Fibroblast of lung (primary cell): ENCODE measurements at regions not wholly inside any gene's neighbourhood (a gene's known extent, or its start where the extent isn't known, plus 50 kb on each side); places are given as distances from the start of the nearest gene placed in this dataset.

Experiments used
- DNase-seq, 2 donors: peaks; one replicate each; pipeline versions ENCODE4 v3.0.0 to v3.0.0-alpha.2; 2010; ENCODE audit warnings: low read depth in 2 of 2
- H2AFZ ChIP-seq: 2 replicates; pipeline ENCODE4 v1.5.1; 2012; ENCODE audit warnings: low read length, control low read depth, inconsistent platforms
- H3K27ac ChIP-seq: 2 replicates; pipeline ENCODE4 v1.5.1; 2011; ENCODE audit warnings: low read length, control low read depth; ENCODE audit not compliant: insufficient read depth
- H3K27me3 ChIP-seq: 2 replicates; pipeline ENCODE4 v1.5.1; 2011; ENCODE audit warnings: mild to moderate bottlenecking, low read length; ENCODE audit not compliant: control insufficient read depth, insufficient read depth
- H3K36me3 ChIP-seq: 2 replicates; pipeline ENCODE4 v1.5.1; 2011; ENCODE audit warnings: low read length; ENCODE audit not compliant: control insufficient read depth, insufficient read depth
- H3K4me1 ChIP-seq: 2 replicates; pipeline ENCODE4 v1.5.1; 2011; ENCODE audit warnings: low read length; ENCODE audit not compliant: control insufficient read depth, insufficient read depth; ENCODE audit errors: extremely low read depth
- H3K4me2 ChIP-seq: 2 replicates; pipeline ENCODE4 v1.5.1; 2011; ENCODE audit warnings: low read length, control low read depth; ENCODE audit not compliant: insufficient read depth; ENCODE audit errors: extremely low read depth
- H3K4me3 ChIP-seq, 4 experiments: fragments of 200-600 bp in 1 of 4; sonication (generic) in 1 of 4; replicated peaks in 1 of 4; 2 replicates each; pipeline ENCODE4 v1.5.1; 2011 to 2016; ENCODE audit warnings: low read length in 4 of 4, low read depth in 3 of 4, mild to moderate bottlenecking in 3 of 4, control low read depth in 2 of 4, inconsistent platforms in 1 of 4, mixed read lengths in 1 of 4; ENCODE audit not compliant: insufficient read depth in 1 of 4; ENCODE audit errors: control extremely low read depth in 1 of 4
- H3K79me2 ChIP-seq: 2 replicates; pipeline ENCODE4 v1.5.1; 2012; ENCODE audit warnings: mild to moderate bottlenecking, low read length, inconsistent platforms; ENCODE audit not compliant: control insufficient read depth, insufficient read depth
- H3K9ac ChIP-seq: 2 replicates; pipeline ENCODE4 v1.5.1; 2011; ENCODE audit warnings: mild to moderate bottlenecking, low read length, control low read depth; ENCODE audit not compliant: insufficient read depth
- H3K9me3 ChIP-seq: 2 replicates; pipeline ENCODE4 v1.5.1; 2012; ENCODE audit warnings: low read depth, low read length; ENCODE audit not compliant: control insufficient read depth, insufficient read depth
- H4K20me1 ChIP-seq: 2 replicates; pipeline ENCODE4 v1.5.1; 2011; ENCODE audit warnings: low read length; ENCODE audit not compliant: control insufficient read depth, insufficient read depth; ENCODE audit errors: extremely low read depth
- EZH2 ChIP-seq: IDR thresholded peaks from 2 replicates; pipeline ENCODE4 v1.5.1; 2012; ENCODE audit warnings: low read length, control low read depth, mild to moderate bottlenecking; ENCODE audit errors: missing control alignments
- TF ChIP-seq, protein P1 (sequence below), 2 donors: IDR thresholded peaks in 1 of 2; conservative IDR thresholded peaks in 1 of 2; 1 replicate in 1 of 2; 2 replicates in 1 of 2; pipeline ENCODE4 v1.5.1; 2011 to 2012; ENCODE audit warnings: low read length in 2 of 2, control low read depth in 1 of 2, inconsistent platforms in 1 of 2, low read depth in 1 of 2, mild to moderate bottlenecking in 1 of 2

DNA sequence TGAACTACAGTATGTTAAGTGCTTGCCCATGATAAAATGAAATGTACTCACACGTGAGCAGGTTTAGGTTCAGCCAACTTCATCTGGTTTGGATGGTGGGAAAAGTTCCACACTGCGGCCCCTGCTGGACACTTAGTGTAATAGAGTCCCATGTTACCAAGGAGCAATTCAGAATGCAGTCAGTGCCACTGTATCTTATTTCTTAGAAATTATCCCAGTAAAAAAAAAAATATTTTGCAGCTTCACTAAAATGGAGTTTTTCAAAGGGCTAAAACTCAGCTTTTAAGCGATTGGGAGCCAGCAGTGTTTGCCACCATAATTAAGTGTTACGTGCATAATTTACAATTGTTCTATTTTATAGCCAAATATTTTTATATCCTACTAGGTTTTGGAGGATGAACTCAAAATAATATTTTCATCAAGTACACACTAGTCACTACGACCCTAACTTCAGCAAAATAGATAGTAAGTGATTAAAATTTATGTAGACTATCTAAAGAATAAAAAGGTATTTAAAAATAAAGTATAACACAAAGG is 371.7 kb upstream of the GBE1 start:
- TF ChIP-seq, protein P1, sequence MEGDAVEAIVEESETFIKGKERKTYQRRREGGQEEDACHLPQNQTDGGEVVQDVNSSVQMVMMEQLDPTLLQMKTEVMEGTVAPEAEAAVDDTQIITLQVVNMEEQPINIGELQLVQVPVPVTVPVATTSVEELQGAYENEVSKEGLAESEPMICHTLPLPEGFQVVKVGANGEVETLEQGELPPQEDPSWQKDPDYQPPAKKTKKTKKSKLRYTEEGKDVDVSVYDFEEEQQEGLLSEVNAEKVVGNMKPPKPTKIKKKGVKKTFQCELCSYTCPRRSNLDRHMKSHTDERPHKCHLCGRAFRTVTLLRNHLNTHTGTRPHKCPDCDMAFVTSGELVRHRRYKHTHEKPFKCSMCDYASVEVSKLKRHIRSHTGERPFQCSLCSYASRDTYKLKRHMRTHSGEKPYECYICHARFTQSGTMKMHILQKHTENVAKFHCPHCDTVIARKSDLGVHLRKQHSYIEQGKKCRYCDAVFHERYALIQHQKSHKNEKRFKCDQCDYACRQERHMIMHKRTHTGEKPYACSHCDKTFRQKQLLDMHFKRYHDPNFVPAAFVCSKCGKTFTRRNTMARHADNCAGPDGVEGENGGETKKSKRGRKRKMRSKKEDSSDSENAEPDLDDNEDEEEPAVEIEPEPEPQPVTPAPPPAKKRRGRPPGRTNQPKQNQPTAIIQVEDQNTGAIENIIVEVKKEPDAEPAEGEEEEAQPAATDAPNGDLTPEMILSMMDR (conservative IDR thresholded peaks at IDR 0.05 in 1 of 2, IDR thresholded peaks at IDR 0.05 in 1 of 2; ENCODE audit: low read depth in 1 of 2, low read length in 2 of 2), result peak; percentile 89 to 90
- no peak for TF ChIP-seq EZH2
- no peak overlapping the region for H3K4me3 ChIP-seq
- no peak overlapping the region for H3K4me2 ChIP-seq

GRCh38 chr3:82132210-82133069 is 371.0 kb upstream of the GBE1 start:
- H3K9ac ChIP-seq, result no peak overlapping the region
- no peak overlapping the region for H2AFZ ChIP-seq
- no peaks in the 10 kb centered on the region for H3K9me3 ChIP-seq
- no peaks in the 10 kb centered on the region for H3K79me2 ChIP-seq
- H3K36me3 ChIP-seq, result no peaks in the 10 kb centered on the region
- H3K4me2 ChIP-seq, result no peak overlapping the region
- H3K27me3 ChIP-seq, result no peaks in the 10 kb centered on the region
- H3K27ac ChIP-seq, result no peak overlapping the region
- no peaks in the 10 kb centered on the region for H3K4me1 ChIP-seq
- TF ChIP-seq EZH2, result no peak
- TF ChIP-seq, protein P1 (conservative IDR thresholded peaks at IDR 0.05 in 1 of 2, IDR thresholded peaks at IDR 0.05 in 1 of 2; ENCODE audit: low read depth in 1 of 2, low read length in 2 of 2), result no peak
- no peak overlapping the region for H3K4me3 ChIP-seq
- H4K20me1 ChIP-seq, result no peaks in the 10 kb centered on the region
- DNase-seq, result no peak

More for the DNA sequence above, 371.7 kb upstream of the GBE1 start:
- no peaks in the 10 kb centered on the region for H3K79me2 ChIP-seq
- no peaks in the 10 kb centered on the region for H3K36me3 ChIP-seq
- no peak overlapping the region for H2AFZ ChIP-seq
- no peak overlapping the region for H3K27ac ChIP-seq
- no peaks in the 10 kb centered on the region for H3K4me1 ChIP-seq
- H3K9me3 ChIP-seq, result no peaks in the 10 kb centered on the region
- no peaks in the 10 kb centered on the region for H4K20me1 ChIP-seq
- no peaks in the 10 kb centered on the region for H3K27me3 ChIP-seq
- peak; percentile 39 to 73 for DNase-seq
- no peak overlapping the region for H3K9ac ChIP-seq

DNA sequence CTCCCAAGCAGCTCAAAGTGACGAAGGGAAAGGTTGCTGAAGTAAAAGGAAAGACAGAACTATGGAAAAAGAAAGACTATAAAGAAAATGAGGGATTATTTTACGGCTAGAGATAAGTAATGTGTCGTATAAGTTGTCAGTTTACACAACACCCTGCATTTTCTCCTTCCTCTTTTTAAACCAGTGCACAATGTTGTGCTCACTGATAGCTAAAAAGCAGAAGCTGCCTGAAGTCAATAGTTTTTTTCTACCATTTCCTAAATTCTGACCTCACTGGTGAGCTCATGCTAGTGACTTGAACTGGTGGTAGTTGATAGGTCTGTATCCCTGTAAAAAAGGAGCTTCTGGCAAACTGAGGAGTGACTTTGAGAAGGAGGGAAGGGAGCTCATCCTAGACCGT is 368.6 kb upstream of the GBE1 start:
- Histone ChIP-seq H2AFZ (no peak overlapping the region), H3K4me1 (no peaks in the 10 kb centered on the region), H3K9me3 (no peaks in the 10 kb centered on the region), H4K20me1 (no peaks in the 10 kb centered on the region), H3K4me3 (no peak overlapping the region), H3K4me2 (no peak overlapping the region), H3K27me3 (no peaks in the 10 kb centered on the region), H3K9ac (no peak overlapping the region), H3K27ac (no peak overlapping the region), H3K79me2 (no peaks in the 10 kb centered on the region), H3K36me3 (no peaks in the 10 kb centered on the region)
- DNase-seq, result no peak
- TF ChIP-seq, protein P1 (conservative IDR thresholded peaks at IDR 0.05 in 1 of 2, IDR thresholded peaks at IDR 0.05 in 1 of 2; ENCODE audit: low read depth in 1 of 2, low read length in 2 of 2), result no peak
- no peak for TF ChIP-seq EZH2
